Loucy (cell line): ENCODE measurements at regions not wholly inside any gene's neighbourhood (a gene's known extent, or its start where the extent isn't known, plus 50 kb on each side); places are given as distances from the start of the nearest gene placed in this dataset.

ENCODE experiments used
- H2AFZ ChIP-seq: fragments of 200-600 bp; sonication (generic); 2 replicates; pipeline ENCODE4 v1.6.0; 2016; ENCODE audit warnings: antibody characterized with exemption, mild to moderate bottlenecking, low read length, moderate library complexity
- H3F3A ChIP-seq: fragments of 200-600 bp; 2 replicates; pipeline ENCODE4 v1.6.0; 2016; ENCODE audit warnings: antibody characterized with exemption, low read depth, mild to moderate bottlenecking
- H3K27me3 ChIP-seq: fragments of 200-600 bp; sonication (generic); 2 replicates; pipeline ENCODE4 v1.6.1; 2014; ENCODE audit warnings: low read length, mild to moderate bottlenecking; ENCODE audit not compliant: insufficient read depth, poor library complexity, severe bottlenecking
- H3K36me3 ChIP-seq: fragments of 200-600 bp; sonication (generic); 2 replicates; pipeline ENCODE4 v1.6.1; 2016; ENCODE audit warnings: low read length; ENCODE audit not compliant: insufficient read depth
- H3K4me1 ChIP-seq: fragments of 200-600 bp; sonication (generic); 2 replicates; pipeline ENCODE4 v1.5.1; 2014; ENCODE audit warnings: low read length, mild to moderate bottlenecking; ENCODE audit not compliant: insufficient read depth, poor library complexity, severe bottlenecking
- H3K4me2 ChIP-seq: fragments of 200-600 bp; sonication (generic); 2 replicates; pipeline ENCODE4 v1.6.0; 2014; ENCODE audit warnings: antibody characterized with exemption, low read length, low read depth, mild to moderate bottlenecking; ENCODE audit not compliant: poor library complexity, severe bottlenecking
- H3K4me3 ChIP-seq: fragments of 200-600 bp; sonication (generic); 2 replicates; pipeline ENCODE4 v1.5.1; 2014; ENCODE audit warnings: low read length, mild to moderate bottlenecking, mixed read lengths; ENCODE audit not compliant: poor library complexity, severe bottlenecking
- H3K79me2 ChIP-seq: fragments of 200-600 bp; sonication (generic); 2 replicates; pipeline ENCODE4 v1.6.1; 2014; ENCODE audit warnings: low read length; ENCODE audit not compliant: insufficient read depth
- H3K9ac ChIP-seq: fragments of 200-600 bp; sonication (generic); 2 replicates; pipeline ENCODE4 v1.6.0; 2014; ENCODE audit warnings: mild to moderate bottlenecking, low read depth, low read length, moderate library complexity; ENCODE audit not compliant: poor library complexity, severe bottlenecking
- H3K9me2 ChIP-seq: fragments of 200-600 bp; sonication (generic); replicated peaks from 2 replicates; pipeline ENCODE4 v1.6.1; 2016; ENCODE audit warnings: low read depth, low read length, mixed read lengths
- H3K9me3 ChIP-seq: fragments of 200-600 bp; sonication (generic); 2 replicates; pipeline ENCODE4 v1.6.1; 2014; ENCODE audit warnings: mild to moderate bottlenecking, antibody characterized with exemption, low read length, low read depth; ENCODE audit not compliant: insufficient read depth
- H4K20me1 ChIP-seq: fragments of 200-600 bp; sonication (generic); 2 replicates; pipeline ENCODE4 v1.6.0; 2014; ENCODE audit warnings: antibody characterized with exemption, low read length, mild to moderate bottlenecking; ENCODE audit not compliant: insufficient read depth, poor library complexity, severe bottlenecking
- EZH2phosphoT487 ChIP-seq: fragments of 200-600 bp; IDR thresholded peaks from 2 replicates; pipeline ENCODE4 v1.6.1; 2018; ENCODE audit warnings: antibody characterized with exemption, mild to moderate bottlenecking, moderate library complexity, borderline replicate concordance
- TF ChIP-seq, protein P1 (sequence below): fragments of 200-600 bp; sonication (generic); conservative IDR thresholded peaks from 2 replicates; pipeline ENCODE4 v1.5.1; 2014; ENCODE audit warnings: mild to moderate bottlenecking, antibody characterized with exemption, low read length

DNA sequence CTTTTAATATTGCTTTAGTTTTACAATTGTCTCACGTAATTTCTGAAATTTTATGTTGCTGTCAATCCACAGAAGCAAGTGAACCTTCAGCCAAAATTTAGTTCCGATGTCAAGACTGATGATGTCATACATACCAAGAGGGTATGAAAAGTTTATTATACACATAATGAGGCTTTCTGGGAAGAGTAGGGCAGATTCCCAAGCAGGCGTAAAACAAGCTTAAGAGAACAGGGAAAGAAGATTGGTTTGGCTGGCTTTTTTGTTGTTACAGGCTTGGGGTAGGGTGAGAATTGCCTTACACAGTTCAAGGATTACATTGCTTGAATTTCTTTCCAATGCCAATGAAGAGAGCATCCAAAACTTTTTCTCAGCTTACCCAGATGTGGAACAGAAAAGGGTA lies 1962.9 kb upstream of the CDH6 start:
- Histone ChIP-seq H3K9me3 (no peaks in the 10 kb centered on the region), H3K4me2 (no peak overlapping the region), H3K4me3 (no peak overlapping the region), H4K20me1 (no peaks in the 10 kb centered on the region), H2AFZ (no peak overlapping the region), H3K27me3 (no peaks in the 10 kb centered on the region), H3K9me2 (0 out of 2 replicates have a peak, but pooled peaks cover 5% of the 10 kb centered on the region), H3K79me2 (no peaks in the 10 kb centered on the region), H3K36me3 (no peaks in the 10 kb centered on the region), H3F3A (no peaks in the 10 kb centered on the region), H3K9ac (no peak overlapping the region), H3K4me1 (no peaks in the 10 kb centered on the region)
- TF ChIP-seq EZH2phosphoT487 = no peak
- TF ChIP-seq, protein P1, sequence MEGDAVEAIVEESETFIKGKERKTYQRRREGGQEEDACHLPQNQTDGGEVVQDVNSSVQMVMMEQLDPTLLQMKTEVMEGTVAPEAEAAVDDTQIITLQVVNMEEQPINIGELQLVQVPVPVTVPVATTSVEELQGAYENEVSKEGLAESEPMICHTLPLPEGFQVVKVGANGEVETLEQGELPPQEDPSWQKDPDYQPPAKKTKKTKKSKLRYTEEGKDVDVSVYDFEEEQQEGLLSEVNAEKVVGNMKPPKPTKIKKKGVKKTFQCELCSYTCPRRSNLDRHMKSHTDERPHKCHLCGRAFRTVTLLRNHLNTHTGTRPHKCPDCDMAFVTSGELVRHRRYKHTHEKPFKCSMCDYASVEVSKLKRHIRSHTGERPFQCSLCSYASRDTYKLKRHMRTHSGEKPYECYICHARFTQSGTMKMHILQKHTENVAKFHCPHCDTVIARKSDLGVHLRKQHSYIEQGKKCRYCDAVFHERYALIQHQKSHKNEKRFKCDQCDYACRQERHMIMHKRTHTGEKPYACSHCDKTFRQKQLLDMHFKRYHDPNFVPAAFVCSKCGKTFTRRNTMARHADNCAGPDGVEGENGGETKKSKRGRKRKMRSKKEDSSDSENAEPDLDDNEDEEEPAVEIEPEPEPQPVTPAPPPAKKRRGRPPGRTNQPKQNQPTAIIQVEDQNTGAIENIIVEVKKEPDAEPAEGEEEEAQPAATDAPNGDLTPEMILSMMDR = no peak

DNA sequence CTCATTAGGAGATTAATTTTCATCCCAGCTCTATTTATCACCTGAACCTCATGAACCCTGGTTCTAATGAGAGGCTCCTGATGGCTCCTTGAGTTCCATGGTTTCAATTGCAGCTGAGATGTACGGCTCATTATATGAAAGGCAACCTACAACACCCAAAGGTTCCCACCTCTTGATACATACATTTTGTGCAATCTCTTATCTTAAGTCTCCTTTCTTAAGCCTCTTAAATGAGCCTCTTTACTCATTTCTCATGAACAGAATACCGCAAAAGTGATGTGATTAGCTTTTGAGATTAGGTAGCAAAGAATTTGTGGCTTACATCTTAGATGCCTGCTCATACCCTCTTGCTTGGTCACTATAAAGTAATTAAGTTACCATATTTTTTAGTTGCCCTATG lies 1964.0 kb upstream of the CDH6 start:
- no peaks in the 10 kb centered on the region for H3K4me1 ChIP-seq
- H3K79me2 ChIP-seq = no peaks in the 10 kb centered on the region
- no peaks in the 10 kb centered on the region for H3F3A ChIP-seq
- H2AFZ ChIP-seq = no peak overlapping the region
- no peak overlapping the region for H3K4me3 ChIP-seq
- no peak overlapping the region for H3K4me2 ChIP-seq
- TF ChIP-seq EZH2phosphoT487 = no peak
- TF ChIP-seq, protein P1 = no peak
- H3K9me3 ChIP-seq = no peaks in the 10 kb centered on the region
- H3K9ac ChIP-seq = no peak overlapping the region
- no peaks in the 10 kb centered on the region for H4K20me1 ChIP-seq
- 0 out of 2 replicates have a peak, but pooled peaks cover 5% of the 10 kb centered on the region for H3K9me2 ChIP-seq
- no peaks in the 10 kb centered on the region for H3K27me3 ChIP-seq
- H3K36me3 ChIP-seq = no peaks in the 10 kb centered on the region

DNA sequence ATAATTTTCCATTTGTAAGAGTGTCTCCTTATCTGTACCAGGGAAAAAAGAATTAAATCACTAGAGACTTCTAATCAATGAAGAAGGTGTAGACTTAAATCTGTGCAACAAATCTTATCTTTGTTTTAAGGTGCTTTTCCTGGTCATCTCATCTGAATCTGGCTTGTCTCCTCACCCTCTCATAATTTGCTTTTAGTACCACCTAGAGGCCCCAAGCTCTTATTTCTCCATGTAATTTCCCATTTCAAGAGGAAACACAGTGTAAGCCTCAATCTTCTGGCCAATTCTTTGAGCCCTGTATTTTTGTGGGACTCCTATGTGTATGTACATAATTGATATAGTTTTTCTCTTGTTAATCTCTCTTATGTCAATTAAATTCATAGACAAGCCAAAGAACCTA lies 1975.3 kb upstream of the CDH6 start:
- H3K4me1 ChIP-seq = no peaks in the 10 kb centered on the region
- H3K79me2 ChIP-seq = no peaks in the 10 kb centered on the region
- no peaks in the 10 kb centered on the region for H4K20me1 ChIP-seq
- no peaks in the 10 kb centered on the region for H3K36me3 ChIP-seq
- H2AFZ ChIP-seq = no peak overlapping the region
- H3K4me2 ChIP-seq = no peak overlapping the region
- H3F3A ChIP-seq = no peaks in the 10 kb centered on the region
- TF ChIP-seq, protein P1 = no peak
- no peak for TF ChIP-seq EZH2phosphoT487
- no peaks in the 10 kb centered on the region for H3K9me3 ChIP-seq
- H3K9me2 ChIP-seq = no peaks in the 10 kb centered on the region
- no peak overlapping the region for H3K9ac ChIP-seq
- H3K27me3 ChIP-seq = no peaks in the 10 kb centered on the region
- no peak overlapping the region for H3K4me3 ChIP-seq
